GM19463 (cell line): ENCODE measurements at regions not wholly inside any gene's neighbourhood (a gene's known extent, or its start where the extent isn't known, plus 50 kb on each side); places are given as distances from the start of the nearest gene placed in this dataset.
"Not testable (repeated sequence)": the region's sequence is repeated elsewhere in the genome, so short reads cannot be mapped to it uniquely, and the experiment has no call there.

Experiments
- ATAC-seq: cut with Tn5 transposase; IDR thresholded peaks from one replicate; pipeline ENCODE4 v1.9.1; 2021; ENCODE audit warnings: mild to moderate bottlenecking, moderate library complexity; ENCODE audit not compliant: unreplicated experiment

- no peak for ATAC-seq
Measured at GRCh38 chr4:141518222-141518621, 118.2 kb upstream of the IL15 start.

- no peak for ATAC-seq
Measured at GRCh38 chr4:141524116-141524515, 112.3 kb upstream of the IL15 start.

- no peak for ATAC-seq
Measured at GRCh38 chr4:141524841-141525240, 111.5 kb upstream of the IL15 start.

DNA sequence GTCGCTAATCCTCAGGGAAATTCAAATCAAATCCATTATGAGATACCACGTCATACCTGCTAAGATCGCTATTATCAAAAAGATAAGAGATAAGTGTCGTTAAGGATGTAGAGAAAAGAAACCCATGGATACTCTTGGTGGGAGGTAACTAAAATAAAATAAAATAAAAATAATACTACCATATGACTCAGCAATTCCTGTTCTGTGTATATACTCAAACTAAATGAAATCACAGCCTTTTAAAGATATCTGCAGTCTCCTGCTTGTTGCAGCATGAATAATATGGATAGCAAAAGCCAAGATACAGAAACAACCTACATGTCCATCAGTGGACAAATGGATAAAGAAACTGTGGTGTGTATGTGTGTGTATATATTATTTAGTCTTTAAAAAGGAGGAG lies 105.8 kb upstream of the IL15 start:
- ATAC-seq, result no peak

- ATAC-seq, result no peak
Measured at GRCh38 chr4:141534985-141535384, 101.4 kb upstream of the IL15 start.

DNA sequence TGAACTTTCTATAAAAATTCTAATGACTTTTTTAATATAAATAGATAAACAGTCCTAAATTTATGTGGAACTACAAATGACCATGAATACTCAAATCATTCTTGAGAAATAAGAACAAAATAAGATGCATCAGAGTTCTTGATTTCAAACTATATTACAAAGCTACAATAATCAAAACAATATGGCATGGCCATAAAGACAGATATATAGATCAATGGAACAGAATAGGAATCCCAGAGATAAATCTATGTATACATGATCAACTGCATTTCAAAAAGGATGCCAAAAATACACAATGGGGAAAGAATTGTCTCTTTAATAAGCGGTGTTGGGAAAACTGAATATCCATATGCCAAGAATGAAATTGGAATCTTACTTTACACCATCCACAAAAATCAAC lies 98.4 kb upstream of the IL15 start:
- ATAC-seq, result no peak

GRCh38 chr4:141540643-141541042 lies 95.7 kb upstream of the IL15 start:
- ATAC-seq, result no peak

GRCh38 chr4:141541851-141542250 lies 94.5 kb upstream of the IL15 start:
- ATAC-seq, result no peak

DNA sequence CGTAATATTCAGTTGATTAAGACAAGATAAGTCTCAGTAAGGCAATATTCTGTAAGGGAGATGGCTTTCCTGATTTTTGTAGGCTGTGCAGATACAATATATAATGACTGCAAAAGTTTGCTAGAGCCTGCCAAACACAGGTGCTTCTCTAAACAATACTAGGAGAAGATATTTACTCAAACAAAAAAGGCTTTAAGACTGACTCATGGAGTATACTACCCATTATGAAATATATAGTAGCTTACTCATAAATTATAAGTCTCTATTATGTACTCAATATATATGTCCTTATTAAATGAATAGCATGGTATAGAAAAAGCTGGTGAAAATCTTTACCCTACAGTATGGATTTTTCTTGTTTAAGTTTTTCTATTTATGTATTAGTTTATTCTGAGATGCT lies 93.2 kb upstream of the IL15 start:
- no peak for ATAC-seq

DNA sequence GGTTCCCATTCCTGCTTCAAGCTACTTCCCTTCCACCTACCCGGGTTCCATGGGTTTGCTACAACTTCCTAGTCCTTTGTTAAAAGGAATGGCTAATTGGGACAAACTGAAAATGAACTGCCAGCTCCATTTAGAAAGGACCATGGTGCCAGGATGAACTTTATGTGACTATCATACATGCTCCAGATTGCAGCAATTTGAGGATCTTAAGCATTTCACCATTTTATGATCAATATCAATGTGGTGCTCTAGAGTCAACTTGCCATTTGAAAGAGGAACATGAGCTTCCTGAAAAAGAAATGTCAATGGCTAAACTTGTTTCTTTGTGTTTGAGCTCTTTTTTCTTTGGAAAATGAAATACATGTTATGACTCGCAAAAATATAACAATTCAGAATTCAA lies 92.7 kb upstream of the IL15 start:
- no peak for ATAC-seq

- ATAC-seq, result no peak
Measured at GRCh38 chr4:141548791-141549190, 87.6 kb upstream of the IL15 start.

DNA sequence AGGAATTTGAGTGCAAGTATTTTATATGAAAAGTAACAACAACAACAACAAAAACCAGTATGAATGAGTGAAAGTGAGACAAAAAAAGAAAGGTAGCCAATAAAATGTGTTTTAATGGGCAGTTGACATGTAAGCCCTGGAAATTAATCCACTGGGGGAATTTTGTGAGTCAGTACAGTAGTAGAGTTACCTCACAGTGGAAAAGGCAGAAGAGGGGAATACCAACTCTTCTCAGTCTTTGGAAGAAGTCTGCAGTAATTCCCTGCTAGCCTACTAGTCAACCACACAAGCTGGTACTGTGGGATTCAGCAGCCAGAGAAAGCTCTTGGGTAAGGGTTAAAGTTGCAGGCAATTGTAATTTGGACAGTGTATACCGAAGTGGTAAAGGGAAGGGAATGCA lies 76.3 kb upstream of the IL15 start:
- peak; percentile 84 for ATAC-seq

DNA sequence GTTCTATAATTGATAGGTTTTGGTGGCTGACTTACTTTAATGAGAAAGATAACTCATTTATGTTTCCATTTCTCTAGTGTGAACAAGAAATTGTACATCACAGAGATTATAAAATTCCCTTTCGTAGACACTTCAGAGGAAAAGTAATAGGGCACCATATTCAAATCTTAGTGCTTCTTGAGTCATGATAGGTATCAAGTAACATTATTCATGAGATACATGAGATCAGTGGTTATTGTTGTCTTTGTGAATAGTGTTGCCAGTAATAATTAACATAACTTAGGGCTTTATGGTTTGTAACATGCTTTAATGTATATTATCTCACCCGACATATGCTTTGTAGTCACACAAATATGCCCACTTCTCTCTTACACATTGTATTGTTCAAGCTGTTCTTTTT lies 73.7 kb upstream of the IL15 start:
- no peak for ATAC-seq

DNA sequence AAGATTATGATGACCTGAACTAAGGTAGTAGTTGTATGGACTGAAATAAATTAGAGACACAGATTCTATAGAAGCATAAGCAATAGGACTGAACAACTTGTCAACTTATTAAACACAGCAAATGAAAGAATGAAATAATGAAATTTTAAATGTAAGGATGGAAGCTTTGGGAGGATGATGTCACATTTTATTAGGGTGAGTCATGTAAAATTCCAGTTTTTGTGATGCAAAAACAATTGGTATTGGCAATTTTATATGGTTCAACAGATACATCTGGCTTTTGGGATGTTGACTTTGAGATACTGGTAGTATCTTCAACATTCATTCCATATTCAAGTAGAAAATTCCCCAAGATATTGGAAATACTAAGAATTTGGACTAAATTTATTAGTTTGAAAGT lies 72.7 kb upstream of the IL15 start:
- ATAC-seq, result no peak

DNA sequence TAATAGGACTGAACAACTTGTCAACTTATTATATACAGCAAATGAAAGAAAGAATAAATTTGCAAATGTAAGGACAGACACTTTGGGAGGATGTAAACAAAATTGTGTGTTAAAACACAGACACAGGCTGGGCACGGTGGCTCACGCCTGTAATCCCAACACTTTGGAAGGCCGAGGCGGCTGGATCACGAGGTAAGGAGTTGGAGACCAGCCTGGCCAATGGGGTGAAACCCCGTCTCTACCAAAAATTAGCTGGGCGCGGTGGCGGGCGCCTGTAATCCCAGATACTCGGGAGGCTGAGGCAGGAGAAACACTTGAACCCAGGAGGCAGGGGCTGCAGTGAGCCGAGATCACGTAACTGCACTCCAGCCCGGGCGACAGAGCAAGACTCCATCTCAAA lies 71.4 kb upstream of the IL15 start:
- not testable (repeated sequence) for ATAC-seq

GRCh38 chr4:141565379-141566089 lies 70.8 kb upstream of the IL15 start:
- no peak for ATAC-seq

DNA sequence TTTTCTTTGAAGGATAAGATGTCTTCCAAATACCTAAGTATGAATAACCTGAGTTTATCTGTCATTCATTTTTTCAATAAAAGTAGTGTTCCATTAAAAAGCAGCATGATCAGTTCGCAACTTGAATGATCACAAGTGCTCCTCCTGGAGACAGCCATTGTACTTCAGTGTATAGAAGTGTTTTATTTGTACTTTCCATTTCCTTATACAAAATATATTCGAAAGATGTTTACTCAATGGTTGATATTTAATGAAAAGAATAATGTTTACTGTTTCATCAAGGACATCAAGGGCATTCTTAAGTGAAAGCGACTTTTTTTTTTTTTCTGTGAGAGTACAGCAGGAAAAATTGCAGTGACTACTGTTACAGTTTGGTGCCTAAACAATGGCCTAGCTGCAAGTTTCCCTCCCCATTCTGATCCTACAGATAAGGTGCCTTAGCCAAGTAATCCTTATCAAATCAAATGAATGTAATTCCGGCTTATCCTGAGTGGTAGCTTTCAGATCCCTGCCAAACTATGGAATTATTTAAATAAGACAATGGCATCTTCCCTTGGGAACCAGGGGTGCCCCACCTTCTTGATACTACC lies 69.0 kb upstream of the IL15 start:
- no peak for ATAC-seq

DNA sequence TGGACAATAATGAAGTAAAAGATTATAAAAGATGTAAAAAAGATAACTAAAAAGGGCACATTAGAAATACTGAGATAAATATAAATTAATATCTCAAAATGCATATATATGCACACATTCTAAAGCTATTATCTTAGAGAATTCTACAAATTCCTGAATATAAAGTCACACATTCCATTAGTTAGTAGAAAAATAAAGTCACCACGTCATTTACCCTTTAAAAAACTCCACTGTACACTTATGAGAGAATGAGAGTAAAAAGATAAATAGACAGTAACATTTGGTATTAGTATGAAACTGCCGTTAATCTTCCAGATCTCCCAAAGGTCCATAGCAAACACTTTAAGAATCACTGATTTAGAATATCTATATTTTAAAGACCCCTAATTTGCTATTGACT lies 67.2 kb upstream of the IL15 start:
- no peak for ATAC-seq

DNA sequence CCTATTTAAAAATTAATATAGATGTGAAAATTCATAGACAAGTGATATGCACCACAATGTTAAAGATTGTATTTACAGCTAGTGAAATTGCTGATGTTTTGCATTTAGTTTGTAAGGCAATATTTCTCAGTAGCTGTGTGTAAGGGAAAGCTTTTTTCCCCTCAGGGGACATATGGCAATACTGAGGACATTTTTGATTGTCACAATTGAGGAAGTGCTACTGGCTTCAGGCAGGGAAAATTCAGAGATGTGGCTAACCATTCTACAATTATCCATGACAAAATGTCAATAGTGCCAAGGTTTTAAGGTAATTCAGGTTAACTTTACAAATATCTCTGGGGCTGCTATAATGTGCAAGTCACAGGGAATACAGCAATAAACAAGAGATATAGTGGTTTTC lies 66.1 kb upstream of the IL15 start:
- ATAC-seq, result no peak

- ATAC-seq, result no peak
Measured at GRCh38 chr4:141571362-141571761, 65.0 kb upstream of the IL15 start.

- no peak for ATAC-seq
Measured at GRCh38 chr4:141571793-141572192, 64.6 kb upstream of the IL15 start.

DNA sequence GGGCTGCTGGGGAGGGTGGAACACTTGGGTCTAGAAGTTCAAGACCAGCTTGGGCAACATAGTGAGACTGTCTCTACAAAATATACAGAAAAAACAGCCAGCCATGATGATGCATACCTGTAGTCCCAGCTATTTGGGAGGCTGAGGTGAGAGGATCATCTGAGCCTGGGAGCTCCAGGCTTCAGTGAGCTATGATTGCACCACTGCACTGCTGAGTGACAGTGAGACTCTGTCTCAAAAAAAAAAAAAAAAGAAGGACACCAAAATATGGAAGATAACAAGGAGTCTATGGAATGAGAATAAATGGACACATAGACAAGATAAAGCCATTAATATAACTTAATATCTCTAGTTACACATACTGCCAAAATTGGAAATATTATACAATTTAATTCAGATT lies 62.7 kb upstream of the IL15 start:
- ATAC-seq, result no peak

GRCh38 chr4:141575884-141576283 lies 60.5 kb upstream of the IL15 start:
- ATAC-seq, result no peak
